Panc1 (cell line): ENCODE measurements at regions not wholly inside any gene's neighbourhood (a gene's known extent, or its start where the extent isn't known, plus 50 kb on each side); places are given as distances from the start of the nearest gene placed in this dataset.

Experiments used
- CTCF ChIP-seq: fragments of 450-650 bp; IDR thresholded peaks from 2 replicates; pipeline ENCODE4 v1.5.1; 2017; ENCODE audit warnings: mild to moderate bottlenecking
- POLR2AphosphoS5 ChIP-seq: IDR thresholded peaks from 2 replicates; pipeline ENCODE4 v1.6.1; 2012; ENCODE audit warnings: mild to moderate bottlenecking, low read depth, low read length, moderate library complexity
- REST ChIP-seq, 2 experiments: IDR thresholded peaks; 2 replicates each; pipeline ENCODE4 v1.6.1; 2011 to 2012; ENCODE audit warnings: low read depth in 2 of 2, control low read depth in 1 of 2, low read length in 1 of 2, mild to moderate bottlenecking in 1 of 2, moderate library complexity in 1 of 2; ENCODE audit not compliant: insufficient read depth in 1 of 2

DNA sequence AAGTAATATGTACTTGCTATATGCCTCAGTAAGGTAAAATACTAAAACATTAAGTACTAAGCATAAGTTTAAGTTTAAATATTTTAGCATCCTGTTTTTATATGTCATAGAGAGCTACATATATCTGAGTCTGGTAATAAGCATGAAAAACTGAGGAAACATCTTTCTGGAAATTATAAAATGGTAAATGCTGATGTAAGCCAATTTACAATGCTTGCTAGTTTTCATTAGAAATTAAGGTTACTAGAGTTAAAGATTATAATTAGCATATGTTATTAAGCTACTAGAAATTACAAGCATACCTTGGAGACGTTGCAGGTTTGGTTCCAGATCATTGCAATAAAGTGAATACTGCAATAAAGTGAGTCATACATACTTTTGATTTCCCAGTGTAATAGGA, 477.0 kb upstream of the LRRC7 start:
- no peak for TF ChIP-seq CTCF
- no peak for TF ChIP-seq REST (IDR thresholded peaks at IDR 0.05; ENCODE audit: insufficient read depth in 1 of 2, low read depth in 2 of 2, low read length in 1 of 2)
- no peak for TF ChIP-seq POLR2AphosphoS5
